HG03378 (cell line): ENCODE measurements at regions not wholly inside any gene's neighbourhood (a gene's known extent, or its start where the extent isn't known, plus 50 kb on each side); places are given as distances from the start of the nearest gene placed in this dataset.

ENCODE experiments used
- ATAC-seq: cut with Tn5 transposase; IDR thresholded peaks from one replicate; pipeline ENCODE4 v1.9.1; 2021; ENCODE audit warnings: mild to moderate bottlenecking, moderate library complexity; ENCODE audit not compliant: unreplicated experiment

GRCh38 chr18:68623342-68623741 is 91.6 kb downstream of the TMX3 start:
- ATAC-seq = peak; percentile 78

- ATAC-seq = no peak
These were observed 103.6 kb downstream of the TMX3 start for GRCh38 chr18:68611311-68611710.

- no peak for ATAC-seq
These were observed 105.9 kb downstream of the TMX3 start for GRCh38 chr18:68608851-68609490.

DNA sequence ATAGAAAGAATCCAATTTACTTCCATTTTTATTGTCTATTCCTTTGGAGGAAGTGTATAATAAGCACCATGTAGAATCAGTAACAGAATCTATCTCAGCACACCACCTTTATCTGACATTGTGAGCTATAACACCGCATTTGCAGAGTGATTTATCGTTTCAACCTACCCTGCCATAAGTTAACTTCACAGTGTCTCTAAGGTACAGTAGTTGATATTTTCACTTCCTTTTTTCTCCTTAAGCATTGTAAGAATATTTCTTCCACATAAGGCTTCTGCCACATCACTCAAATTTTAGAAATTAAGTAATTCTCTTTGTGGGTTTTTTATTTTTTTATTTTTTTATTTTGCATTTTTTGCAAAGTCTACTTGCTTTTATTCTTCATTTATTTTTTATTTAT is 107.1 kb downstream of the TMX3 start:
- no peak for ATAC-seq

DNA sequence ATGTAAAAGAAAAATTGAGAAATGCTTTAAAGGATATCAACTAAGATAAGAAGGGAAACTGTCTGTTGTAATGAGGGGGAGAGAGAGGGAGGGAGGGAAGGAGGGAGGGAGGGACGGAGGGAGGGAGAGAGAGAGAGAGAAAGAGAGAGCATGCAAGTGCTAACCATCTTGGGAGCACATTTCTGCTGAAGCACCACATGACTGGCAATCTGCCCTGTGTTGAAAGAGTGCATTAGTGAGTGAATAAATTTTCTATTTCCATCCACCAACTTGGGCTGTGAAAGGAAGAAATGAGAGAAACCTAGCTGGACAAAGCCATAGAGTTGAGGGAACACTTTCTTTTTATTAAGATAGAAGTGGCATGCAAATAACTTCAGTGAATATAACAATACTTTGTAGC is 110.7 kb downstream of the TMX3 start:
- no peak for ATAC-seq

DNA sequence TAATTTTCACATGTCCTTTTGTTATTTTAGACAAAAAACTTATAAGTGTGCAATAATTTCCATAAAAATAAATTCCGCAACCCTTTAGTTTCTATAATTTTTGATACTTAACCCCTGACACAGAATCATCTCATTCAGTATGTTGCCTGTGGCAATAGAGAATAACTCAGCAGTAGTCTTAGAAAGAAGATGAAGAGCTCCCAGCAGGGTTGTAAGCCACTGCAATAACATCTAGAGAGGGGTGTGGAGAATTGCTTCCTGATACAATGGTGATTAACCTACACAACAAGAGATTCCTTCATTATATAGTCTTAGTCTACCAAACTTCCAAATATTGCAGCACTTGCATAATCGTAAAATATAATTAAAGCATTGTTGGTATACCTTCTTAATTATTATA is 118.9 kb downstream of the TMX3 start:
- no peak for ATAC-seq

- ATAC-seq = no peak
These were observed 126.7 kb downstream of the TMX3 start for GRCh38 chr18:68588169-68588568.

GRCh38 chr18:68583685-68584084 is 131.2 kb downstream of the TMX3 start:
- ATAC-seq = no peak

GRCh38 chr18:68574311-68574710 is 140.6 kb downstream of the TMX3 start:
- ATAC-seq = no peak

DNA sequence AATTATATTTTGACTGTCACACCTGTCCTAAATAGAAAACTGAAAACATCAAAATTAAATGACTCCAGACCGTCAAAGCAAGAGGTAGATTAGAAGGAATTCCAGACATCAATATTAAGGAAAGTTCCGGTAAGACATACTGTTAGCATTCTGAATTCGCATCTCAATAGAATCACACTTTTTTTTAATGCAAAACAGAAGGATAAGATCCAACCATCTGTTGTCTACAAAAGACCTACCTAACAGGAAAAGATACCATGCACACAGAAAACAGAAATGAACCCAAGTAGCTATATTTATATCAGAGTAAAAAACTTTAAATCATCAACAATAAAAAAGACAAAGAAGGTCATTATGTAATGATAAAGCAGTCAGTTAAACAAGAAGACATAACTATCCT is 145.0 kb downstream of the TMX3 start:
- ATAC-seq = no peak

DNA sequence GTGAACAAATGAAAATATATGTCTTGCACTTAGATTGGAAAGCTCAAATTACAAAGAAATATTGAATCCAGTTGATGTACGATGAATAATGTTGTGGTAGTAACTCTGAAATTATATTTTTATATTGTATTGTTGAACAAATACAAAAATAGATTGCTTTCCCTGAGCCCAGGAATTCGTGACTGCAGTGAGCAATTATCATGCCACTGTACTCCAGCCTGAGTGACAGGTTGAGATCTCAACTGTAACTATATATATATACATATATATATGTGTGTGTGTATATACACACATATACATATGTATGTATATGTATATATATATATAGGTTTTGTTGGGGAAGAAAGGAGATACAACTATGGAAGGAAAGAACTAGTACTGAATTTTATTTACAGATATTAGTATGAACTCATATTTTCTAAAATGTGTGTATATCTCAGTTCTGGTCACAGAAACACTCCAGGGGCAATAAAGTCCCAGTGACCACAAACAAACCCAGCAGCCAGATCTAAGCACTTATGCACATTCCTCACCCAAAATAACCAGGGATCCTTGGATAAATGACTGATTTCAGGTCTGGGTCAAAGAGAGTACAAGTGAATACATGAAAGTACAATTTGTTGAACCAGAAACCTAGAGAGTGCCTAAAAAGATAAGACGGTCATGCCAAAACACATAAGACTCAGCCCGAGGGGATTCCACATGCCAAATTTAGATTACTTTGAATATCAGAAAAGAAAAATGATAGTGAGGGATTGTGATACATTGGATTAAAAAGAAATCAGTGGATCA is 146.3 kb downstream of the TMX3 start:
- ATAC-seq = no peak

DNA sequence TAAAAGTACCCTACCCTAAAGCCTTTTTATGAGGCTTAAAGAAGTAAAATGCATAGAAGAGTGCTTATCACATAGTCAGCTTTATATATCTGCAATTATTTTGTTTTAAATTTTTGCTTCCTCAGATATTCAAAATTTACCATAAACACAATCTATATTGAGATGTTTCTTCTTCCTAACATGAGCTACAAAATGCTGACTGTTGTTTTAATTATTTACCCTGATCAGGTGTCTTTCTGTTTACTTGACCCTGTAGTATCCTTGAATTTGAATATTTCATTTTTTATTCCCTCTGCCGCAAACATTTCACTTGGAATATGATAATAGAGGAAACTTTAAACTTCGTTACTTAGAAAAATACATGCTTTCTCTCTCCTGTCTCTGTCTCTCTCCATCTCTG is 147.9 kb downstream of the TMX3 start:
- no peak for ATAC-seq

DNA sequence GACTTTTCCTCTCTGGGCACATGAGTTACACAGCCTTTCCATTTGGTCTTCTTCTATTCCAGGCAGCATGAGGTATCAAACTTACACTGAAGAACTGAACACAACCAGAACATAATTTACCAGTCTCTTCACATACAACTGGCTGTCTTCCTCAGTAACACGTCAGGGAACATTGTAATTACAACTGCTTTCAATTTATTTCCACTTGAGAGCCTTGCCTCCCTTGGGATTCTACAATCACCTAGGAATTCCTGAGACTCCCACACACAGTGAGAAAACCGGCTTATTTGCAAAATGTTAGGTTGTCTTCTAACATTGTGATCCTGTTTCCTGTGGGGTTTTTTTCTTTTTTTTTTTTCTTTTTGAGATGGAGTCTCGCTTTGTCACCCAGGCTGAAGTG is 149.9 kb downstream of the TMX3 start:
- no peak for ATAC-seq

GRCh38 chr18:68564351-68564750 is 150.6 kb downstream of the TMX3 start:
- ATAC-seq = no peak

DNA sequence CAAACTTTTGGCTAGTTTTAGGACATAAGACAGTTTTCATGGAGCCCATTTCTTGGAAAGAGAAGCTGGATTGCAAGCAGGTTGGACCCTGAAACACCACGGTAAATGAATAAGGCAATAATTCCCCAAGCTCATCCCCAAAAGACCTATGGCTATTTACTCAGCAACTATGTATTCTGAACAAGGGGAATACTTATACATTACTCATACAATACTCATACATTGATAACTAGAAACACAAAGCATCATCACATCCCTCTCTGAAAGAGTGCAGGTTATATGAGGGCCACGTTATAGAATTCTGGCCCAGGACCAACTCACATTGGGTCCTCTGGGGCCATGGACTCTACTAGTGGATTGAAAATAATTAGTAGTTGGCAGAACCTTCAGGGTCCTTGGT is 154.8 kb downstream of the TMX3 start:
- no peak for ATAC-seq

GRCh38 chr18:68557183-68557582 is 157.7 kb downstream of the TMX3 start:
- no peak for ATAC-seq

- no peak for ATAC-seq
These were observed 159.0 kb downstream of the TMX3 start for GRCh38 chr18:68555879-68556301.

- ATAC-seq = no peak
These were observed 165.7 kb downstream of the TMX3 start for GRCh38 chr18:68548904-68549870.

DNA sequence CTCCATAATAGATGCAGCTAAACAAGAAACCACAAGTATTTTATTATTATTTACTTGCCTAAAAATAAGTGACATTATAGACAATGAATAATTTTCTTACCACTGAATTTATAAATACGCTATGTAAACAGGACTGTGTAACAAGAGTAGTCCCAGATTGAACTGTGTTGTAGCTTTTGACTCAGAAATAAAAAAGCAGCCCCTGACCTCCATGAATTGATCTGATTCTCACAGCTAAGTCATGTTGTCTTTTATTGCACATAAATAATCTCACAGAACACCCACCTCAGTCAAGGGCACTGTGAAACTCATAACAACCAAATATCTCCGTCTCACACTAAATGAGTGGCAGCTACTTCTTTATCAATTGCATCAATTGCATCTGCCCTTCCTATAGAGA is 171.6 kb downstream of the TMX3 start:
- ATAC-seq = no peak

DNA sequence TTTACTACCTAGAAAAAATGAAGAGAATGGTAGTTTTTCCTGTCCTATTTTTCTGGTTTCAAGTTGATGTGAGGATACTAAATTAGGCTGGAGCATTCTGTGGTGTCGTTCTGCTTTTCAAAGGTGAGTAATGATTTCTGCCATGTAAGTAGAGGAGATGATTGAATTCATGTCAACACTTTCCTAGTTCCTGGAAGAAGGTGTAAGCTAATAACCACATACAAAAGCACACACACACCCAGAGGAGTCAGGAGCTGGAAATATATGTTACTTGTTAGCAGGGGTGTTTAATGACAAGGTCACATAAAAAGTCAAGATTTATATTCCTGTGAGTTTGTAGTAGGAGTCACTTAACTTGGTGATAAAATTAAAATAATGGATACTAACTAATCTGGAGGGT is 172.1 kb downstream of the TMX3 start:
- no peak for ATAC-seq

- ATAC-seq = no peak
These were observed 181.3 kb downstream of the TMX3 start for GRCh38 chr18:68533641-68534040.
